HCT116 (cell line): ENCODE measurements at regions not wholly inside any gene's neighbourhood (a gene's known extent, or its start where the extent isn't known, plus 50 kb on each side); places are given as distances from the start of the nearest gene placed in this dataset.

Experiments
- ATAC-seq: fragments of 200-7000 bp; cut with Tn5 transposase; 2 replicates; pipeline ENCODE4 v1.9.1; 2020; ENCODE audit warnings: mild to moderate bottlenecking, moderate library complexity
- BruUV-seq: library from RNA; stranded (reverse); fragments of 400-500 nt; replicated peaks from 2 replicates; lab custom pipeline; 2021; lab: Mats Ljungman, UMichigan
- CTCF ChIA-PET: fragments of 300-600 bp; sonication (Branson Sonifier 250); formaldehyde crosslinking; loops from one replicate; lab custom pipeline; 2021; ENCODE audit warnings: antibody characterized with exemption; lab: Charles Lee
- POLR2A ChIA-PET: fragments of 300-600, 350-600 bp; sonication (Branson Sonifier 250); formaldehyde crosslinking; loops from one replicate; lab custom pipeline; 2021; ENCODE audit warnings: antibody characterized with exemption; lab: Charles Lee
- RAD21 ChIA-PET, 2 experiments: fragments of 300-600 bp; sonication (Branson Sonifier 250); formaldehyde crosslinking; loops; one replicate each; lab custom pipeline; 2023; ENCODE audit warnings: low total read pairs in 2 of 2; ENCODE audit not compliant: uncharacterized antibody in 2 of 2, unreplicated experiment in 2 of 2, low non-redundant PET in 1 of 2; lab: Charles Lee
- DNase-seq: peaks from one replicate; pipeline ENCODE4 v3.0.0-alpha.2; 2010; ENCODE audit warnings: low read depth, low spot score
- H2AFZ ChIP-seq: fragments of 200-600 bp; shearing (Covaris generic), sonication (generic); 2 replicates; pipeline ENCODE4 v1.6.1; 2017; ENCODE audit warnings: low read depth, mixed run types, mixed read lengths, antibody characterized with exemption, low read length; ENCODE audit not compliant: poor library complexity, severe bottlenecking
- H3K27ac ChIP-seq: 2 replicates; pipeline ENCODE4 v1.5.1; 2012; ENCODE audit warnings: low read depth, low read length
- H3K27me3 ChIP-seq: fragments of 200-600 bp; sonication (generic); 2 replicates; pipeline ENCODE4 v1.6.1; 2016; ENCODE audit warnings: mixed run types, low read length, mixed read lengths; ENCODE audit not compliant: insufficient read depth
- H3K36me3 ChIP-seq, 2 experiments: fragments of 200-500 bp in 1 of 2; fragments of 200-600 bp in 1 of 2; sonication (Bioruptor generic) in 1 of 2; sonication (generic) in 1 of 2; 2 replicates each; pipeline versions ENCODE4 v1.5.1 to v1.6.1; 2014 to 2016; ENCODE audit warnings: low read length in 2 of 2, inconsistent platforms in 1 of 2, mixed read lengths in 1 of 2, mixed run types in 1 of 2; ENCODE audit not compliant: insufficient read depth in 2 of 2, control insufficient read depth in 1 of 2
- H3K4me1 ChIP-seq, 2 experiments: fragments of 200-600 bp in 1 of 2; sonication (generic) in 1 of 2; 2 replicates each; pipeline versions ENCODE4 v1.5.1 to v1.6.1; 2012 to 2017; ENCODE audit warnings: low read length in 2 of 2, inconsistent platforms in 1 of 2, mild to moderate bottlenecking in 1 of 2, mixed read lengths in 1 of 2, mixed run types in 1 of 2, moderate library complexity in 1 of 2; ENCODE audit not compliant: insufficient read depth in 2 of 2, control insufficient read depth in 1 of 2
- H3K4me2 ChIP-seq: fragments of 200-600 bp; sonication (generic); 2 replicates; pipeline ENCODE4 v1.6.1; 2017; ENCODE audit warnings: mixed run types, low read length, mixed read lengths
- H3K4me3 ChIP-seq, 2 experiments: fragments of 200-600 bp in 1 of 2; sonication (generic) in 1 of 2; replicated peaks in 1 of 2; 2 replicates each; pipeline ENCODE4 v1.5.1; 2011 to 2016; ENCODE audit warnings: low read length in 2 of 2, control low read depth in 1 of 2, low read depth in 1 of 2, mild to moderate bottlenecking in 1 of 2, mixed read lengths in 1 of 2, mixed run types in 1 of 2
- H3K79me2 ChIP-seq: fragments of 200-600 bp; sonication (generic); 2 replicates; pipeline ENCODE4 v1.6.1; 2017; ENCODE audit warnings: mild to moderate bottlenecking, mixed run types, low read length, moderate library complexity, mixed read lengths; ENCODE audit not compliant: insufficient read depth
- H3K9ac ChIP-seq: fragments of 200-600 bp; sonication (generic); 2 replicates; pipeline ENCODE4 v1.6.1; 2016; ENCODE audit warnings: low read length, mixed read lengths
- H3K9me2 ChIP-seq: fragments of 200-600 bp; sonication (generic), shearing (Covaris generic); 2 replicates; pipeline ENCODE4 v1.6.1; 2017; ENCODE audit warnings: mixed run types, mild to moderate bottlenecking, moderate library complexity; ENCODE audit not compliant: insufficient read depth
- H3K9me3 ChIP-seq, 2 experiments: fragments of 200-500 bp in 1 of 2; fragments of 200-600 bp in 1 of 2; sonication (Bioruptor generic) in 1 of 2; sonication (generic) in 1 of 2; 2 replicates each; pipeline ENCODE4 v1.6.1; 2014 to 2017; ENCODE audit warnings: low read length in 2 of 2, mixed read lengths in 2 of 2, inconsistent platforms in 1 of 2, low read depth in 1 of 2, mild to moderate bottlenecking in 1 of 2, mixed run types in 1 of 2, moderate library complexity in 1 of 2; ENCODE audit not compliant: control insufficient read depth in 1 of 2, insufficient read depth in 1 of 2
- H4K20me1 ChIP-seq: fragments of 200-600 bp; sonication (generic), shearing (Covaris generic); 2 replicates; pipeline ENCODE4 v1.6.1; 2017; ENCODE audit warnings: mixed run types, mild to moderate bottlenecking, moderate library complexity; ENCODE audit not compliant: insufficient read depth
- CEBPB ChIP-seq: IDR thresholded peaks from 2 replicates; pipeline ENCODE4 v1.6.1; 2012; ENCODE audit warnings: low read depth
- CTCF ChIP-seq, 3 experiments: fragments of 200-600 bp in 1 of 3; sonication (generic) in 1 of 3; IDR thresholded peaks in 2 of 3; conservative IDR thresholded peaks in 1 of 3; 2 replicates each; pipeline ENCODE4 v1.5.1; 2012 to 2017; ENCODE audit warnings: low read depth in 2 of 3, low read length in 2 of 3, antibody characterized with exemption in 1 of 3, borderline replicate concordance in 1 of 3, control low read depth in 1 of 3, mild to moderate bottlenecking in 1 of 3, mixed read lengths in 1 of 3, mixed run types in 1 of 3, moderate library complexity in 1 of 3; ENCODE audit not compliant: insufficient read depth in 1 of 3
- POLR2A ChIP-seq: IDR thresholded peaks from 2 replicates; pipeline ENCODE4 v1.7.0; 2011; ENCODE audit warnings: borderline replicate concordance; ENCODE audit not compliant: insufficient read depth, insufficient read length; ENCODE audit errors: extremely low read depth
- ZNF274 ChIP-seq: fragments of 200-500 bp; sonication (Bioruptor generic); IDR thresholded peaks from 2 replicates; pipeline ENCODE4 v1.6.1; 2014; ENCODE audit warnings: mild to moderate bottlenecking, low read depth, low read length, inconsistent platforms
- intact Hi-C: fragments of 100-400 bp; cut with micrococcal nuclease; formaldehyde crosslinking; loops from 2 replicates; pipeline ENCODE4 v1.10.0; 2022
- TF ChIP-seq, protein P1 (sequence below): IDR thresholded peaks from 2 replicates; pipeline ENCODE4 v1.6.1; 2011; ENCODE audit warnings: mild to moderate bottlenecking, low read length, moderate library complexity; ENCODE audit not compliant: insufficient replicate concordance; ENCODE audit errors: extremely low read depth

DNA sequence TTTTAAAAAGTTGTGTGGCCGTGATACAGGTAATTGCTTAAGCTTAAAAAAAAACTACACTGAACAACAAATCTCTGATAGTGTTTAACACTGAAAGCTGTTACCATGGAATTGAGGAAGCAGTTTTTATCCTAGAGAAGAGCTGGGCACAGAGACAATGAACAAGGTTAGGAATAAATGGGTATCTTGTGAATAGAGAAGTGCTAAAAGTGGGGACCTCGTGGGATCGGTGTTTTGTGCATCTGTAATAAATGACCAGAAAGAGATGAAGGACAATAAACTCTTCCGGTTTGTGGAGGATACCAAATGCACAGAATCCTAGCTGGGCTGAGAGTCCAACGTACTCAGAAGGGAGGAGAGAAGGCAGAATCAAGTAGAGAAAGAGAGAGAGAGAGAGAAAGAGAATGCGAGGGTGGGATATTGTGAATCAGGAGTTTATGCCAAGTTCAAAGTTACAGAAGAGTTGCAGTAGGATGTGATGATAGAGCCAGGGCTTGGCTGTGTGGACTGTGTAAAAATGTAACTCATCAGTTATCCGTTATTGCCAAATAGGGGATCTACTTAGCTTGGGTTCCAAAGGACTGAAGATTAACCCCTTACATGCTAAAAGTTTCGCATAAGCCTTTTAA lies 148.9 kb downstream of the IL20RB start:
- H3K4me3 ChIP-seq, result no peak overlapping the region
- H4K20me1 ChIP-seq, result no peaks in the 10 kb centered on the region
- H3K4me1 ChIP-seq, result no peaks in the 10 kb centered on the region
- H2AFZ ChIP-seq, result no peak overlapping the region
- BruUV-seq, result no TSS peak
- DNase-seq, result no peak
- TF ChIP-seq, protein P1, sequence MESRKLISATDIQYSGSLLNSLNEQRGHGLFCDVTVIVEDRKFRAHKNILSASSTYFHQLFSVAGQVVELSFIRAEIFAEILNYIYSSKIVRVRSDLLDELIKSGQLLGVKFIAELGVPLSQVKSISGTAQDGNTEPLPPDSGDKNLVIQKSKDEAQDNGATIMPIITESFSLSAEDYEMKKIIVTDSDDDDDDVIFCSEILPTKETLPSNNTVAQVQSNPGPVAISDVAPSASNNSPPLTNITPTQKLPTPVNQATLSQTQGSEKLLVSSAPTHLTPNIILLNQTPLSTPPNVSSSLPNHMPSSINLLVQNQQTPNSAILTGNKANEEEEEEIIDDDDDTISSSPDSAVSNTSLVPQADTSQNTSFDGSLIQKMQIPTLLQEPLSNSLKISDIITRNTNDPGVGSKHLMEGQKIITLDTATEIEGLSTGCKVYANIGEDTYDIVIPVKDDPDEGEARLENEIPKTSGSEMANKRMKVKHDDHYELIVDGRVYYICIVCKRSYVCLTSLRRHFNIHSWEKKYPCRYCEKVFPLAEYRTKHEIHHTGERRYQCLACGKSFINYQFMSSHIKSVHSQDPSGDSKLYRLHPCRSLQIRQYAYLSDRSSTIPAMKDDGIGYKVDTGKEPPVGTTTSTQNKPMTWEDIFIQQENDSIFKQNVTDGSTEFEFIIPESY, result no peak
- no peak for TF ChIP-seq CTCF (IDR thresholded peaks at IDR 0.05 in 2 of 3, conservative IDR thresholded peaks at IDR 0.05 in 1 of 3; ENCODE audit: borderline replicate concordance in 1 of 3, insufficient read depth in 1 of 3, low read depth in 2 of 3, low read length in 2 of 3)
- no peak for TF ChIP-seq POLR2A
- no peak for TF ChIP-seq CEBPB
- no peak for TF ChIP-seq ZNF274
- TF ChIP-seq, all 23 proteins: peak for 0
- ChIA-PET RAD21 (interaction anchor here in 1 of 2 experiments (0.6 kb wide), 1 partner anchor 731 kb away, joined by 3 read pairs; no protein-coding TSS in a partner anchor), POLR2A (no interaction called here), CTCF (interaction anchor here (0.7 to 2.2 kb wide), 7 partner anchors 9 to 946 kb away, joined by 3 to 17 read pairs (median 4); partner anchors contain the start of gene STAG1)
- ATAC-seq, result no peak
- intact Hi-C loops, result loop anchor here (5.0 kb wide), 3 partner anchors 686 to 946 kb away; no protein-coding TSS in a partner anchor
- Histone ChIP-seq H3K9me2 (no peaks in the 10 kb centered on the region), H3K9me3 (no peaks in the 10 kb centered on the region), H3K9ac (no peak overlapping the region), H3K79me2 (no peaks in the 10 kb centered on the region), H3K36me3 (no peaks in the 10 kb centered on the region), H3K4me2 (no peak overlapping the region), H3K27ac (no peak overlapping the region), H3K27me3 (peaks cover 37% of the 10 kb centered on the region)
